G401.6 (cell line): ENCODE measurements at regions not wholly inside any gene's neighbourhood (a gene's known extent, or its start where the extent isn't known, plus 50 kb on each side); places are given as distances from the start of the nearest gene placed in this dataset.

Experiments
- FAIRE-seq: peaks from 2 replicates; lab custom pipeline; 2012; peaks lifted over from hg19 to GRCh38; lab: Jason Lieb, UNC

DNA sequence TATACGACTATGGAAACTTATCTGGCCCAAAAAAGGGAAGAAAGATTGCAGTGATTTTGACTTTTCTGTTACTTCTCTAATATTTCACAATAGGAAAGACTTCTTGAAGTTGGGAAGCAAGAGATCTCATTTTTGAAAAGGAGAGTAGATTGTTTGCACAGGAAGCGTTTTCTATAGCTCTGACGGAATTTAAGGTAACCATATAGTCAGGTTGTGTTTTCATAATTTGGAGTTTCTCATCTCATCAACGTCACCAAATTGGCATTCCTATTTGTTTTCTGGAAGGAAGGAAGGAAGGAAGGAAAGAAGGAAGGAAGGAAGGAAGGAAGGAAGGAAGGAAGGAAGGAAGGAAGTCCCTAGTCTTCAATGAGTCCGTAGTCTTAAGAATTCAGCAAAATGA is 732.0 kb downstream of the XPNPEP1 start:
- no peak for FAIRE-seq

DNA sequence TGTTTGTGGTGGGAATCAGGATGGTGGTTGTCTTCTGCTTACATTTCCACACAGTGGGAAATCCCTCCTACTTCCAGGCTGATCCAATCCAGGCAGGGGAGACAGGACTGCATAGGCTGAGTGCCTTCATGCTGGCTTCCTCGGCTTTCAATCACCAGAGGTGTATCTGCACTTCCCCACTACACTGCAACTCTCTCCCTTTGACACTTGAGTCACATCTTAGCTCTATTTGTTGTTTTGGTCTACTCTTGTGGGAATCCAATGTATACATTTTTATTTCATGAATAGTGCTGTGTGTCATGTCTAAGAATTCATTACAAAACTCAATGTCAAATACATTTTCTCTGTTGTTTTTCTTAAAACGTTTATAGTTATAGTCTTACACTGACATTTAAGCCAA is 735.6 kb downstream of the XPNPEP1 start:
- no peak for FAIRE-seq

DNA sequence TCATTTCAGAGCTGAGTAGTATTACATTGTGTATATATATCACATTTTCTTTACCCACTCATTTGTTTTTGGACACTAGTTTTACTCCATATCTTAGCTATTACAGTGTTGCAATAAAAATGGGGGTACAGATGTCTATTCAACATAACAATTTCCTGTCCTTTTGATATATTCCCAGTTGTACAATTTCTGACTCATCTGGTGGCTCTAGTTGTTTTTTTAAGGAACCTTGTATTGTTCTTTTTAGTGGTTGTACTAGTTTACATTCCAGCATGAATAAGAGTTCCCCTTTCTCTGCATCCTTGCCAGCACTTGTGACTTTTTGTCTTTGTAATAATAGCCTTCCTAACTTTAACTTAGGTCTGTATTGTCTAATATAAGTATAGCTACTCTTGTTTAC is 739.9 kb downstream of the XPNPEP1 start:
- no peak for FAIRE-seq

DNA sequence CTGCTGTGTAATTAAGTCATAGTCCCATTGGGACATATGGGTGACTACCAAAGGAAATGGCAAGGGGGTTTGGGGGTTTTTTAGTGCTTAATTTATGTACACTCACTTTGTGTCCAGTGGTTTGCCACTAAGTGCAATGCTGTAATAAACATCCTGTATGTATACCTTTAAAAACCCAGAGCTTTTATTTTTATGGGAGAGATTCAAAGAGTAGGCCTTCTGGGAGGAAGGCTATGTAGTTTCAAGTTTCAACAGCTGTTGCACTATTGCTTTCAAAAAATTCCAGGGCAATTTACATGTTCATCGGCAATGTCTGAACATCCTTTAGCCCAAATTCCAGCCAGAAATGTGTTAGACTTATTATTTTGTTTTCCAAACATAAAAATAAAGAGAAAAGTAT is 744.7 kb downstream of the XPNPEP1 start:
- no peak for FAIRE-seq

DNA sequence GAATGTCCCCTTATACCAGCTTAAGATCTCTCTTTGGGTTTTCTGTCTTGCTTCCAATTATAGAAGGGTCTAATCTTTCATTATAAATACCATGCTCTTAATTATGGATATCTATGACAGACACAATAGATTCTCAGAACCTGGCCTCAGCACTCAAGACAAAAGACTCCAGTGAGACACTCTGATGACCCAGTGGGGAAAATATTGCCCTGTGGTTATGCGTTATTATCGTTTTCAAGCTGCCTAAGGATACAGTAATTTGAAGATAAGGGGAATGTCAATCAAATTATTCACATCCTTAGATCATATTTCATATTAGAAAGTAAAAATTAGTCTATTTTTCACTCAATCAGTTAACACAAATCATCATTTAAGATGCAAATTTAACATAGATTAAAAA is 748.8 kb downstream of the XPNPEP1 start:
- no peak for FAIRE-seq

DNA sequence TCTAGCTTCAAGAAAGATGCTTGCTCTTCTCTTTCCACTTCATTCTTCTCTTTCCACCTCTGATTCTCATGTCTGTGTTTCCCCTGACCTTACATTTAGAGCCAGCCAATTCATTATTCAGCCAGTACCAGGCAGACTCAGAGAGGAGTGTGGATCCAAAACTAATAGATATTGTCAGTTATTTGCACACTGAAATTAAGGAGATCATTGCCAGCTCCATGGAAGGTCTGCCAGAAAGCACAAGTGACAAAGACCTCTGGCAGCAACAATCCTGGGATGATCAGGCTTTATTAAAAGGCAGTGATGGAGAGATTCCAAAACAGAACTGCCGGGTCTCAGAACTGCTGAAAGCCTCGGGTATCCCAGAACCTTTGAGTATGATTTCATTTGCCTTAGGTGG is 749.4 kb downstream of the XPNPEP1 start:
- no peak for FAIRE-seq

DNA sequence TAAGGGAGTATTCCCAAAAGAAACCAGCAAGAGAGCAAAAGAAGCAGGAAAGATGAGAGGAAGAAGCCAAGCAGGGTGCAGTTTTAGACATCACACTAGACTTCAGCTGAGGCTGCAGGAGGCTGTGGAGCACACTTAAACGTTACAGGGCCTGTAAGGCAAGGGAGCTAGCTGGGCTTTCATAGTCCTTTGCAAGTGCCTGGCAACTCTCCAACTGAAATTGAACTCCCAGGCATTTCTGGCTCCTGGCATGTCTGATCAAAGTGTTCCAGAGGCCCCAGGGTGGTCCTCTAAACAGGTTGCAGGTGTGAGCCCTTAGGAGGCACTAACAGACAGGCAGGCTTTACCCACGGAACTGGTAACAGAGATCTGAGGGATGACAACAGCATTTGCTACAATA is 750.2 kb downstream of the XPNPEP1 start:
- no peak for FAIRE-seq

DNA sequence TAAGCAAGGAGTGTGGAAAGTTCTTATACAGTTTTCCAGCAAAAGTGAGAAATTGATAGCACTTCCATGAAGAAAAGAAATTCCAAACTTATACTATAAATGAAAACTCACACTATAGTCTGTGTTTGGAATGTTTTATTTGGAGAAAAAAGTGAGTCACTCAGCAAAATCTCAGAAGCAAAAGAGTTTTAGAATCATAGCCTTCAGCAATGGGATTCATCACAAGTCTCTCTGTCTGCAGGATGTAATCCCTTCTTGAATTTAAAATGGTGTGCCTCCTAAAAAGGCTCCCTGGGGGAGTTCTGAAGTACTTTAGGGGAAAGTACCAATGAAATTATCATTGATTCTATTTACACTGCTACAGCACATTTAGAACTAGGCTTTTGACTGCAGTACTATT is 756.4 kb downstream of the XPNPEP1 start:
- FAIRE-seq: no peak

DNA sequence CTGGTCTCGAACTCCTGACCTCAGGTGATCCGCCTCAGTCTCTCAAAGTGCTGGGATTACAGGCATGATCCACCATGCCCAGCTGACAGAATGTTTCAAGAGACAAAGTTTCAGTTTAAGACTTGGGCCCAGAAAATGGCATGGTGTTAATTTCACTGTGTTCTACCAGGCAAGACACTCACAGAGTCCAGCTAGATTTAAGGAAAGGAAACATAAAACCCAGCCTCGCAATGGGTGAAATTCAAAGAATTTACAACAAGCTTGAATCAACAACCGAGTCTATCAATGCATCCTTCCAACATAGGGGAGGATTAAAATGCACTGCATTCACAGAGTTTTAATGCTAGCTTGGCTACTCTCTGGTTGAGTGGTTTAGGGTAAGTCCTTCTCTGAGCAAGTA is 764.0 kb downstream of the XPNPEP1 start:
- no peak for FAIRE-seq

DNA sequence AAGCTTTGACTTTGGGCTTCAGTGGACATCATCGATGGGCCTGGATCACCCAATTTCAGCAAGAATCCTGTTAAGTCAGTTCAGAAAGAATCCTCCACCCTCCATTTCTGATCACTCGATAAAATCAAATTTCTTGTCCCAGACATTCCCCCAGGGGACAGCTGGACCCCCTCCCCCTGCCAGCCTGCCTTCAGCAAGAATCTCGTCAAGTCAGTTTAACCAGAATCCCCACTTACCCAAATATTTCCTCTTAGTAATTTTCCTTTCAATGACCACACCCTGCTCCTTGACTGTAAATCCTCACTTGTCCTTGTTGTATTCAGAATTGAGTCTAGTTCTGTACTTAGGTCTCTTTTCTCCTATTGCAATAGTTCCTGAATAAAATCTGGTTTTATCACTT is 766.9 kb downstream of the XPNPEP1 start:
- FAIRE-seq: no peak

DNA sequence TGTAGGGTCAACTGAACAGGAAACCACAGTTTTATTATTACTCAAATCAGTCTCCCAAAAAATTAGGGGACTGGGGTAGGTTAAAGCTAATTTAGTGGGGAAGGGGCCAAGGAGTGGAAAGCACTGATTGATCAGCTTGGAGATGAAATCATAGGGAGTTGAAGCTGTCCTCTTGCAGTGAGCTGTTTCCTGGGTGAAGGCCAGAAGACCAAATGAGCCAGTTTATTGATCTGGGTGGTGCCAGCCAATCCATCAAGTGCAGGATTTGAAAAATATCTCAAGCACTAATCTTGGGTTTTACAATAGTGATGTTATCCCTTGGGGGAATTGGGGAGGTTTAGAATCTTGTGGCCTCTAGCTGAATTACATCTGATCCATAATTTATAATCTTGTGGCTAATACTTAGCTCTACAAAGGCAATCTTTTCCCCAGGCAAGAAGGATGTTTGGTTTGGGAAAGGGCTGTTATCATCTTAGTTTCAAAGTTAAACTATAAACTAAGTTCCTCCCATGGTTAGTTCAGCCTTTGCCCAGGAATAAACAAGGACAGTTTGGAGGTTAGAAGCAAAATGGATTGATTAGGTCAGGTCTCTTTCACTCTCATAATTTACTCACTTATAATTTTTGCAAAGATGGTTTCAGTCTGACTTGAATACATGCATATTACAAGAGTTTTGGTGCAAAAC is 773.5 kb downstream of the XPNPEP1 start:
- FAIRE-seq: no peak

DNA sequence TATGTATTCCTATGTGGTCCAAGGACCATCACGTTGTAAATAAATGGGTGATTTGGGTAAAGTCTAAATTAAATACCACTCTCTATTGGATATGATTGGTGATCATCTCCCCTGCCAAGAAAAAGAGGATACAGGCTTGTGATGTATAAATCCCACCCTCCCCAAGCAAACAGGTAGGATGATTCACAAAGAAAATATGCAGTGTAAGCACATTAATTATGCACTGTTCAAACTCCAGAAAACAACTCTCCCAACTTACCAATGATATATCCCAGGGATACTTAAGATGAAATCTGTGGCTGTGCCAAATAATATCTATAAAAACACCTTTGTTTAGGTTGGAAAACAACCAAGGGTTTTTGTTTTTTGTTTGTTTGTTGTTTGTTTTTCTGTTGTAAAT is 795.9 kb downstream of the XPNPEP1 start:
- no peak for FAIRE-seq

DNA sequence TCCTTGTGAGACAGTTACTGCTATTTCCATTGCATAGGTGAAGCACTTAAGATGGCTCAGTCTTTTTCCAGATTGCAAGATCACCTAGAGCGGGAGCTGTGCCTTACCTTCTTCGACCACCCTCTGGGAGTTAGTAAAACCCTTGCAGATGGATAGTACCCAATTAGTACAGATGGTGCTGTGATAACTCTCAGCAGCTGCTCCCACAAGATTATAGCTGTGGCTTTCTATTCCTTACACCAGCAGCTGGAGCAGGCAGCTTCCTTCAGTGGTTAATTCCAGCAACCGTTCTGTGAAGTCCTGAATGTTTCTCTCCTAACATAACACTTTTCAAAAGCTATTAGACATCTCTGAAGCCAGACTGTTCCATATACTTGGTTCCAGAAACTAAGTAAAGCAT is 796.8 kb downstream of the XPNPEP1 start:
- no peak for FAIRE-seq

DNA sequence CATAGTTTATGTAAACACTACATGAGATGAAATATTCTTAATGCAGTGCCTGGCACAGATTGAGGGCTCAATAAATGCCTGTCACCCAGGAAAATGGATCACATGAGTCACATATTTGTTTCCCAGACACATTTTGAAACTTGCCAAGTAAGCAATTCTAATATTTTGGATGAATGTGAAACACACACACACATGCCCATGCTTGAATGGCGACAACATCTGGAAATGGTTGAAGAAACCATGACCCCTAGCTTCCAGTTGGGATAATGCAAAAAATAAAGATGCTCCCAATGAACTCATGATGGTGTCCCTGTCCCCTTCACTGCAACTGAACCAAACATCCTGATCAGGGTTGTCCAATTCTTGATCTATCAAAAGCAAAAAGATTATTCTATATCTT is 797.3 kb downstream of the XPNPEP1 start:
- no peak for FAIRE-seq

DNA sequence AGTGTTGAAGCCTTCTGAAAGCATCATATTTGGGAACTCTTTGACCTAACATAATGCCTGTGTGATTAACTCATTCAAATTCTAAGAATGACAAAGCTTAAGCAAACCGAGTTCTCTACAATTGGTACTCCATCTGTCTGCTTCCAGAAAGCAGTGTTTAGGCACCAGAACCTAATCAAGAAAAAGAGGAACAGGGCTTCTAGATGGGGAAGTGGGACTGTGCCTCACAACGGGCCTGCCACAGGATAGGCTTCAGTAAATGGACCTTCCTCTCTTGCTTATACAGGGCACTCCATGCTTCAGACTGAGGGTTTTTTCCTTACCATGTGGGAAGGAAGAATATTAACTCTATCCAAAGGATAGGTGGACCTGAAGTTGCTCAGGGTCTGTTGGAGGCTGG is 808.1 kb downstream of the XPNPEP1 start:
- no peak for FAIRE-seq

DNA sequence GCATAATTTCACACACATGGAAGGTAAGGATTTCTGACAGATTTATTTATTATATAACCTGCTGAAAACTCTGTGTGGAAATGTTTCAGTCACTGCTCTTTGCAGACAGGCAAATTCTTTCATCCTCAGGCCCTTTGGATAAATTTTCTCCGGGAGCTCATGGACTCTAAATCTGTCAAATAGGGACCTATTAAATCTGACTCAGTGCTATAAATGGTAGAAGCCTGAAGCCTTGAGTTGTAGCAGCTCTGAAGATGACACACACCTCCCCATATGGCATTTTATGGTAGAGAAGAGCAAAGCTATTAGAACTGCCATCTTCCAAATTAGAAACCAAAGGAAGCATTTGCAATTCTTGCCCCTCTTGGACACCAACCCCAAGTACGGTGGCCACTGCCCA is 808.7 kb downstream of the XPNPEP1 start:
- FAIRE-seq: no peak

DNA sequence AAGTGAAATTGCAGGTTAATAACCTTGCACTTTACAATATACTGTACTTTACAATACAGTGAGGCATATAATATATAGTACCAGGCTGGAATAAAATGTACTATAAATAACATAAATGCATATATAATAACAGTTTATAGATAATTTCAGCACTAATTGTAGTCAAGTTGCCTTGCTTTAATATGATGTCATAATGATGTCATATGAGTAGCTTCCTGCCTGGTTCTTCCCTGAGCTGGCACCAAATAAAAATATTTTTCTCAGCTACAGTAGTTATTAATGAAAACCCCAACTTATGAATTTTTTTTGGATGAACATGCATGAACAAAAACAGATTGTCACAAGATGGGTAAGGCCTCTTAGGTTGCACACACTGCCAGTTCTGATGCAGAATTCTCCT is 816.7 kb downstream of the XPNPEP1 start:
- no peak for FAIRE-seq

DNA sequence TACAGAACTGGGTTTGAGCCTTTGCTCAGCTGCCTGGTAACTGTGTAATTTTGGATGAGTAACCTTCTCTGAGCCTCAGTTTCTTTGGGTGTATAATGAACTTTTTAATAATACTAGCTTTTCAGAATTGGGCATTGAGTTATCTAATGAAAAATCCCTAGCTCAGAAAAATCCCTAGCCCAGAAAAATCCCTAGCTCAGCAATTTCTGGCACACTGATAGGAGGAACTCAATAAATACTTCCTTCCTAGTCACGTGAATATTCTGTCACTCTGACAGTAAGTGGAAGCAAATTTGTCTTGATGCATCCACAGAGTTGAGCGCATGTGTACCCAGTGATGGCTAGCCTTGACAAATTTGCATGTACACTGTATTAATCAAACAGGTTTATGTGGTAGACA is 817.6 kb downstream of the XPNPEP1 start:
- no peak for FAIRE-seq

DNA sequence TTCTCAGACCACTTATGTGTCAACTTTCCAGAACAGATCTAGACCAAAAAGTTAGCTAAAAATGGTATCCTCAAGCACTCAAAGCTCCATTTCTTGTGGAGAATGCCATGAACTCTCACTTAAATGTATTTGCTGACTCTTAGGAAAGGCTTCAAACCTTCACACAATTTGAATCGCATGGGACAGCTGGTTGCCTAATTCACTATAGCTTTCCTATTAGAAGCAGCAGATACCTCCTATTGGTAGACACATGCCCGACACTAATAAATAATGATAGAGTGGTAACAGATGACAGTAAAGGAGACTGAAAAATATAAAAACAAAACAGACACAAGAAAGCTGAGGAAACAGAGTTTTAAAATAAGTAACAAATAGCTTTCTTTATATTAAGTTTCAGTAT is 818.5 kb downstream of the XPNPEP1 start:
- FAIRE-seq: no peak

DNA sequence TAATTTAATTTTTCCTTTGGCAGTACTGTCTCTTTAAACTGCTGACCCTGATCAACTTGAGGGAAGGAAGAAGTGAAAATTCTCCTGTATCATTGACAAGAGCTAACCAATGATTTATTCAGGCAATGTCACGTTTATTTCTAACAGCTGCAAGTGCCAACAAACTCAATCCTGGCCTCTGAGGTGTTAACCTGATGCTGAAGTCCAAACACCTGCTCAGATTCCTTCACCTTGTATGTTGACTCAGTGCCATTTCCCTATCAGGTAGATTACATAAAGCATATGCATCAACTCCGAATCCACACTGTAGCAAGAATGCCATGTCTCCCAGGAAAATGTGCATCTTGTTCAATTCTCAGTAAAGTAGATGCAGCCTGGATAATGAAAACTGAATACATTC is 820.0 kb downstream of the XPNPEP1 start:
- no peak for FAIRE-seq

DNA sequence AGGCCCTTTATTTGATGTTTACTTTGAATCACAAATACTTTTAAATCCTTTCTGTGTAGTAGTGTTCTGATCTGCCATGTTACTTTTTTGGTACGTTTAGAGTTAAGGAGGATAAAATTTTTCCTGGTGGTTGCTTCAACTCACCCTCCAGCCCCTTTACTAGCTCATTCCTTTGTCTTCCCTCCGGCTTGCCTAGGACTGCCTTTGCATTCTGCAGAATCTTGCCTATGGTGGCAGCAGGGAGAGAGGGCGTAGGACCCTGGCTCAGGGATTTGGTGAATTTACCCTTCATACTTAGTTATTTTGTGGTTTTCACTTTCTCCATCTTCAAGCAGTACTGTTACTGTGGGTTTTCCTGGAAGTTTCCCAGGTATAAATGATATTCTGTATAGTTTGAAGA is 833.5 kb downstream of the XPNPEP1 start:
- no peak for FAIRE-seq

DNA sequence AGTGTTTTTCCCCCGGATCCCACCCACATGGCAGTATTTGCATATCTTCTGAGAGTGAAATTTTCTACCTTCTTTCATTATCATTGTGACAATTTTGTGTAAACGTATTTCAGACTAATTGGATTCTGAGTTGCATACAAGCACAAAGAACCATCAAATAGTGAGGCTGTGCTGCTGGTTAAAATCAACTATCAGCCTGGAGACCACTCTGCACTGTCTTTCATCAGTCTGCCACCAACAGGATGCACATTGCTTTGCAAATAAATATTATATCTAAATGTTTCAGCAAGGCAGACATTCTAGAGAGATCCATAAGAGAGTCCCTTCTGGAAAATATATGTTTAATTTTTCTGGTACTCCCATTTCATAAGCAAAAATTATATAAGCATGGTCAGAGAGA is 851.8 kb downstream of the XPNPEP1 start:
- FAIRE-seq: no peak

DNA sequence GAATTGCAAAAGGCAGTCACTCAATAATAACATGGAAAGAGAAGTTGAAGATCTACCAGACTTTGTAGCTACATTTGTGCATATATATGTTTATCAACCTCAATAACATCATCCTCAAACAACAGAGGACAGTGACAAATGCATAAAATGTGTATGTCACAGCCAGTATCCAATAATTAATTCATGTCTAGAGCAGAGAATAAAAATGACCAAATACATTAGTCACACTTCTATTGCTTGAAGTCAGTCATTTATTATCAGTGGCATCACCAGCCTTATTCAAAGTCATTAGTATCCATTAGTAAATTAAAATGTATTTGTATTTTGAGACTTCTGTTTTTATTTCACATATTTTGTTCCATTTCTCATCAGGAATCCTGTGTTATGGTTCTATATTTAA is 852.8 kb downstream of the XPNPEP1 start:
- FAIRE-seq: no peak

DNA sequence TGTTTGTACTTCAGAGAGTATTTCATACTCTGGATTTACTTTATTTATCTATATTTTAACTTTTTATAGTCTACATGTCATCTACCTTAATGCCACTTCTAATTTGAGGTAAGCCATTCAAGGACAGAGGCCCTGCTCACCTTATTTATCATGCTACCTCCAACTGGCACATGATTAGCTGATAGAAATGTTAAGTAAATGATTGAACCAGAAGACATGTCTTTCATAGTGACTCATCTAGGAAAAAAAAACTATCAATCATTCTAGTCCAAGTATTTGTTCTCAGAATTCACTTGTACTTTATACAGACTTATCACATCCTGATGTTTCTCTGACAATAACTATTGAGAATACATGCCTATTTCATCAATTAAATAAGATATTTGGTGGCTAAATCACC is 856.3 kb downstream of the XPNPEP1 start:
- FAIRE-seq: no peak

DNA sequence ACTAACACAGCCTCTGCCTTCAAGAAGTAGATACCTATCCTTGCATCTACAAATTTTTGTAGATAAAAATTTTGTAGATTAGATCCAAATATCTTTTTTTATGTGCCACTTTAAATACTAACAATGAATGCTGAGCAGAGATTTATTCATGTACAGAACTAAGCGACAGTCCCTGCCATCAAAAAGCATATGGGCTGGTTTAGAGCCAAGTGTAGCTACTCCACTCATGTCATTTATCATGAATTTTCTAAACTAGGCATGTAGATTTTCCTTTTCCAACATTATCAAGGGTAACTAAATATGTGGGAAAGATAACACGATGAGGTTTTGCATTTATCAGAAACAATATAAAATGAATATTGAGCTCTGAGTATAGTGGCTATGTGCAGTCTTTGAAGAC is 857.5 kb downstream of the XPNPEP1 start:
- FAIRE-seq: no peak
